Vagina (tissue), 2 donors: ENCODE measurements at regions not wholly inside any gene's neighbourhood (a gene's known extent, or its start where the extent isn't known, plus 50 kb on each side); places are given as distances from the start of the nearest gene placed in this dataset.

Experiments
- CTCF ChIP-seq, 3 experiments: fragments of 450-650 bp in 2 of 3; fragments of 200-600 bp in 1 of 3; sonication (generic) in 1 of 3; IDR thresholded peaks; one replicate each; pipeline ENCODE4 v1.5.1; 2017 to 2019; ENCODE audit warnings: antibody characterized with exemption in 3 of 3, mild to moderate bottlenecking in 2 of 3, moderate library complexity in 2 of 3
- POLR2A ChIP-seq, 2 donors: fragments of 450-650 bp; IDR thresholded peaks; one replicate each; pipeline ENCODE4 v1.6.1; 2017; ENCODE audit warnings: antibody characterized with exemption in 2 of 2, mild to moderate bottlenecking in 2 of 2, moderate library complexity in 2 of 2
- POLR2AphosphoS5 ChIP-seq, 2 donors: sonication (generic); formaldehyde crosslinking; IDR thresholded peaks; one replicate each; pipeline ENCODE4 v1.9.0; 2017; ENCODE audit warnings: antibody characterized with exemption in 2 of 2, mild to moderate bottlenecking in 2 of 2, low read depth in 1 of 2; ENCODE audit not compliant: insufficient read depth in 1 of 2

- TF ChIP-seq CTCF (IDR thresholded peaks at IDR 0.05) (no peak), POLR2A (IDR thresholded peaks at IDR 0.05) (no peak), POLR2AphosphoS5 (IDR thresholded peaks at IDR 0.05; ENCODE audit: insufficient read depth in 1 of 2, low read depth in 1 of 2) (no peak)
Observed at GRCh38 chr6:165881806-165882205, 218.8 kb upstream of the PDE10A start.
